ENCODE measurements at regions not wholly inside any gene's neighbourhood (a gene's known extent, or its start where the extent isn't known, plus 50 kb on each side); places are given as distances from the start of the nearest gene placed in this dataset.

- TF ChIP-seq CTCF (conservative IDR thresholded peaks at IDR 0.05): no peak
- no peak for TF ChIP-seq ZFX (IDR thresholded peaks at IDR 0.05)
Measured at GRCh38 chr13:82822935-82823334, 1059.3 kb downstream of the SLITRK1 start.
